ENCODE measurements at regions not wholly inside any gene's neighbourhood (a gene's known extent, or its start where the extent isn't known, plus 50 kb on each side); places are given as distances from the start of the nearest gene placed in this dataset.

- Histone ChIP-seq H3K27ac (no peak overlapping the region), H3K36me3 (replicated peaks) (no peaks in the 10 kb centered on the region), H3K4me3 (ENCODE audit: low read depth, low read length) (no peak overlapping the region), H3K27me3 (replicated peaks) (no peaks in the 10 kb centered on the region)
- in situ Hi-C loops (cut with HindIII; ENCODE audit: low pct_ligation_motif_present, low sequenced_read_pairs): no loop called here
- no peak for TF ChIP-seq CTCF (IDR thresholded peaks at IDR 0.05; ENCODE audit: low read depth, low read length, missing control alignments)
- no peak for DNase-seq
These were observed 93.9 kb downstream of the EOMES start for GRCh38 chr3:27628026-27628750.

- H3K36me3 ChIP-seq (replicated peaks): no peaks in the 10 kb centered on the region
- no peaks in the 10 kb centered on the region for H3K27me3 ChIP-seq (replicated peaks)
- TF ChIP-seq CTCF (IDR thresholded peaks at IDR 0.05; ENCODE audit: low read depth, low read length, missing control alignments): no peak
- no peak for DNase-seq
- in situ Hi-C loops (cut with HindIII; ENCODE audit: low pct_ligation_motif_present, low sequenced_read_pairs): no loop called here
- no peak overlapping the region for H3K4me3 ChIP-seq (ENCODE audit: low read depth, low read length)
- no peak overlapping the region for H3K27ac ChIP-seq
These were observed 95.5 kb downstream of the EOMES start for GRCh38 chr3:27626596-27627118.

GRCh38 chr3:27625864-27626263 is 96.3 kb downstream of the EOMES start:
- DNase-seq: no peak
- H3K36me3 ChIP-seq (replicated peaks): no peaks in the 10 kb centered on the region
- in situ Hi-C loops (cut with HindIII; ENCODE audit: low pct_ligation_motif_present, low sequenced_read_pairs): no loop called here
- no peak overlapping the region for H3K4me3 ChIP-seq (ENCODE audit: low read depth, low read length)
- no peak for TF ChIP-seq CTCF (IDR thresholded peaks at IDR 0.05; ENCODE audit: low read depth, low read length, missing control alignments)
- H3K27me3 ChIP-seq (replicated peaks): no peaks in the 10 kb centered on the region
- no peak overlapping the region for H3K27ac ChIP-seq

GRCh38 chr3:27623085-27623753 is 98.9 kb downstream of the EOMES start:
- Histone ChIP-seq H3K4me3 (ENCODE audit: low read depth, low read length) (no peak overlapping the region), H3K27ac (peak overlapping the region; percentile 24), H3K36me3 (replicated peaks) (no peaks in the 10 kb centered on the region), H3K27me3 (replicated peaks) (no peaks in the 10 kb centered on the region)
- TF ChIP-seq CTCF (IDR thresholded peaks at IDR 0.05; ENCODE audit: low read depth, low read length, missing control alignments): no peak
- DNase-seq: peak; percentile 55
- in situ Hi-C loops (cut with HindIII; ENCODE audit: low pct_ligation_motif_present, low sequenced_read_pairs): no loop called here

- TF ChIP-seq CTCF (IDR thresholded peaks at IDR 0.05; ENCODE audit: low read depth, low read length, missing control alignments): no peak
- H3K27me3 ChIP-seq (replicated peaks): no peaks in the 10 kb centered on the region
- in situ Hi-C loops (cut with HindIII; ENCODE audit: low pct_ligation_motif_present, low sequenced_read_pairs): no loop called here
These were observed 104.6 kb downstream of the EOMES start for GRCh38 chr3:27617552-27617951.

More at GRCh38 chr3:27617552-27617951, 104.6 kb downstream of the EOMES start:
- DNase-seq: no peak
- Histone ChIP-seq H3K36me3 (replicated peaks) (no peaks in the 10 kb centered on the region), H3K4me3 (ENCODE audit: low read depth, low read length) (no peak overlapping the region), H3K27ac (no peak overlapping the region)
